ENCODE measurements at regions not wholly inside any gene's neighbourhood (a gene's known extent, or its start where the extent isn't known, plus 50 kb on each side); places are given as distances from the start of the nearest gene placed in this dataset.

- DNase-seq = no peak
These were observed 135.2 kb upstream of the GSE1 start for GRCh38 chr16:85477801-85478363.

DNA sequence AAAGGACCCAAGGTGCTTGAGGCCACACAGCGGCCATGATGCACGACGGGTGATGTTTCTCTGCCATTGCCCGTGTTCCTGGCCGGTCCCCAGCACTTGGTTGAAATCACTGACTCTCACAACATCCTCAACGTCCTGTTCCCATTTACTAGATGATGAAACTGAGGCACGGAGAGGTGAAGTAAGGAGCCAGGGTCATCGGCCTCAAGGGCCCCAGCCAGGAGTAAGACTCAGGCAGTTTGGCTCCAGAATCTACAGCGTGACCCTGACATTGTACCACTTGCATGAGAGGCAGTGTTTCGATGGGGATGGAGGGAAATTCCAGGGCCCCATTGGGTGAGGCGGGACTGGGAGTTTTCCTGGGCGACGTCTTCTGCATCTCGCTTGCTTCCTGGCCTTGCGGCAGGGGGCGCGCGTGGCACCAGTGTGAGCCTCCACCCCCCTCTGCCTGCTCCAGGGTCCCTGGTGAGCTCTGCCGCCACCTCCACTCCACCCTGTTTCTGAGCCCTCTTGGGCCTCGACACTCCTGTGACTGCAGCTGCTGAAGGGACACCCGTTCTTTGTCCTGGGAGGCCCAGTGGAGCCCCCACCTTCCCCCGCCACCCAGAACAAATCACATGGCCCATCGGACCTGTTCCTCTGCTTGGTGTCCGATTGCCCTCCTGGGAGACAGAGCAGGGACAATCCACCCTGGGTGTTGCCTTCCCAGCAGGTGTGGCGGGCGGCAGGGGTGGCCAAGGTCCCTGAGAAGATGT, 133.0 kb upstream of the GSE1 start:
- peak; percentile 33 for DNase-seq

DNA sequence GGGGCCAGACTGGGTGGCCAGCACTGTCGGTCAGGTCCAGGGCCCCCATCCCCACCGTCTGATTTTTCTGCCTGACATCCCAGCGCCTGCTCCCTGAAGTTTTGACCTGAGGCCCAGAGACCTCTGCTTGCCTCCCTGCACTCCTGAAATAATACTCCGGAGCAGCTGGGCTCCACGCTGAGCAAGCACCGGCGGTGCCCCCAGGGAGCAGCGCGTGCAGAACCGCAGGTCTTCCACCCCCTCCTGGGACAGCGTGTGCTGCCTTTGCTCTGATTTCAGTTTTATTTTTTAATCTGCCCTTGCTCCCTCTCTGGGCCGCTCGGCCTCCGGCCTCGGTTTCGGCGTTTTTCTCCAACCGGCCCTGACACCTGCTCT, 132.4 kb upstream of the GSE1 start:
- peak; percentile 35 for DNase-seq

GRCh38 chr16:85481206-85481605, 131.9 kb upstream of the GSE1 start:
- no peak for DNase-seq

DNA sequence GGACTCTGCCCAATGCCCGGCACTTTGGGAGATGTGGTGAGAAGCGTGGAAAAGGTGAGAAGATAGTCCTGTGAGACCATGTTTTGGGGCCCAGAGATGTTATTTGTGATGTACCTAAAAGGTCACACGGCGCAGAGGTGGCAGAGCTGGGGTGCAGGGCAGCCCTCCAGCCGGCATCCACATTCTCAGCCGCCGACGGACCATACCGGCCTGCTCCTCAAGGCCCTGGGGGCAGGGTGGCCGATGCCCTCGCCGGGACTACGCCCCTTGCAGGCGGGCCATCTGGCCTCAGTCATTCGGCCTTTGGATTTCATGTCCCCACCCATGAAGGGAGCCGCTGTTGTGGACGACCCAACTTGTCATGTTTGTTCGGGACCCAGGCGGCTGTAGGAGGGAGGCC, 131.4 kb upstream of the GSE1 start:
- no peak for DNase-seq

- no peak for DNase-seq
These were observed 129.7 kb upstream of the GSE1 start for GRCh38 chr16:85483424-85483823.

DNA sequence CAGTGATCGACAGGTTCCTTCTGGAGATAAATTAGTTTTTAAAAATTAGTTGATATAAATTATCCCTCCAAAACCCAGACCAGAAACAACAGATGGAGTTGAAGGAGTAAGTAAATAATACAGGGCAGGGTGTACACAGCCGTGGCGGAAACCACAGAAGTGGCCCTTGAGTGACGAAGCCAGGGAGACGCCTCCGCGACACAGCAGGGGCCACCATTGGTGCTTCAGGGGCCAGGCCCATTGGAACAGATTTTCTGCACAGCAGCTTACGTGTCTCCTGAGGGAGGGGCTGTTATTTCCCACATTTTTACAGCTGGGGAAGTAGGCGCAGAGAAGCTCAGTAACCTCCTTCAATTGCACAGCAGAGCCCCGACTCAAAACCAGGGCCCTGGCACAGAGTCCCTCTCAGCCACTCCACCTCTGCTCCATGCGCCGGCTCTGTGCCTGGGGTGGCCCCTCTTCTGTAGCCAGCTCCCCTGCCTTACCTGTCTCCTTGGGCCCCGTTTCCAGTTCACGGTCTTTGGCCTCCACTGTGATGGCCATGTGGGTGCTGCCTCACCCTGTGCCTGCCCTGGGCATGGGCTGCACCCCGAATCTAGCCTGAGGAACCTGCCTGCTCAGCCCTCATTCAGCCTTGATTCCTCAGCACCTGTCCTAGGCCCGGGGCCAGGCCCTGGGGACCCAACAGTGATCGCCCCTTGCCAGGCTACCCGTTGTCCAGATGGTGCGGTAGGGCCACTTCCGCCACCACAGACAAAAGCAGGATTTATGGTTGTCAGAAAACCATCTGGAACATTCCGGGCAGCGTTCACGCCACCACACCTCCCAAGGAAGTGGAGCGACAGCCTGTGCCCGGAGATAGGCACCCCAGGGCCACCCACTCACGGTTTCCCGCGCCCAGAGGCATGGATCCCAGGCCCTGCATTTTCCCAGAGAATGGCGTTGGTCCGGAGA, 128.5 kb upstream of the GSE1 start:
- DNase-seq = no peak

DNA sequence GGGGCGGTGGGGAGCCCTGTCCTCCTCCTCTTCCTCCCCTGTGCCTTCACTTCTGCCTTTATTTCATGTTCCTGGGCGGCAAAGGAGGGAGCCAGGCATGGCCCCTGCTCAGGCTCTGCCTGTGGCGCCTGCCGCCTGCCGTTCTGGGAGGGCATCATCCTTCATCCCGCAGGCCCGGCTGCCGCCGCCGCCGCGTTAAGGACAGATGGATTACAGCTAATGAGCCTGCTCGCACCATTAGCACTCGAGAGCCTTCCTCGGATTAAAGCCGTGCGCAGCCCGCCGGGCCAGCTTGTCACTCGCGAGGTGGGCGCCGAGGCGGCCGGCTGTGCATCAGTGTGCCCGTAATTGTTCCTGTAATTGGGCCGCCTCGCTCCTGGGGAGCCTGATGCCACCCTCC, 127.7 kb upstream of the GSE1 start:
- DNase-seq = no peak

GRCh38 chr16:85486256-85486915, 126.7 kb upstream of the GSE1 start:
- DNase-seq = no peak

DNA sequence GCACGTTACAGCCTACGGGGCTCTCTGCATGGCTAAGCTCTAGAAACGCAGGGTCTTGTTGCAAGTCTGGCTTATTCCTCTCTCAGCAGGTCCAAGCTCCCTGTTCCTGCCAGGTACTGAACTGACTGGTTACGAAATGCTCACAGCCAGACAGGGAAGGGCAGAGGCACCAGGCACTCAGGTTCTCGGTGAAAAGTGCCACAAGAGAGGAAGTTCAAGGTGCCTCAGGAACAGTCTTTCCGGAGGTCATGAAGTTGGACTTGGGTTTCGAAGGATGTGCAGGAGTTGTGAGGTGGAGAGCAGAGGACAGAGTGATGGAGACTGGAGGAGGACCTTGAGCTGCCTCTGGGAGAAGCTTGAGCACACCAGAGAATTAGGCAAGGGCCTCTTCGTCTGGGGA, 124.7 kb upstream of the GSE1 start:
- no peak for DNase-seq

DNA sequence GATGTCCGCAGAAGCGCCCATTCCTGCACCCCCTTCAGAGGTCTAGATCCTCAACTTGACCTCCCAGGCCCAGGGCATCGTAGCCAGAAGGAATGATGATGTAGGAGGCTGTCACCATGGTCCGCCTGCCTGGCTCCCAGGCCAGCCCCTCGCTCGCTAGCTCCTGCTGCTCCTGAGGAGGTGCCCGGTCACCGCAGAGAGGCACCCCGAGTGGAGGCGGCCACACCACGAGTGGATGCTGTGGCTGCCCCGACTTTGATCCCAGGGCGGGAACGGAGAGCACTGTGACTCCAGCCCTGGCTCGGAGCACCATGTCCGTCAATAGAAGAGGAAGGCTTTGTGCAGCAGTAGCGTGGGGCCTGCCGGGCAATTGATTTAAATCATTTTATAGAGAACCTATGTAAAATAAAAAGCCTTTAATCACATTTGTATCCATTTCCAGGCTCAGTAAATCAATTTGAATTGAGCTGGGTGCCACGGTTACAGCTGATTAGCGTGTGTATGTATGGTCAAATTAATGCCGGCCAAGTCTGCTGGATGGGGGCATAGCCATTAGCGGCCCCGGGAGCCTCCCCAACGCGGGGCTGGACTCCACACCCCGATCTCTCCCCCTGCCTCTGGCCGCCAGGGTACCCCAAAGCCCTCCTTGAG, 122.6 kb upstream of the GSE1 start:
- DNase-seq = no peak

DNA sequence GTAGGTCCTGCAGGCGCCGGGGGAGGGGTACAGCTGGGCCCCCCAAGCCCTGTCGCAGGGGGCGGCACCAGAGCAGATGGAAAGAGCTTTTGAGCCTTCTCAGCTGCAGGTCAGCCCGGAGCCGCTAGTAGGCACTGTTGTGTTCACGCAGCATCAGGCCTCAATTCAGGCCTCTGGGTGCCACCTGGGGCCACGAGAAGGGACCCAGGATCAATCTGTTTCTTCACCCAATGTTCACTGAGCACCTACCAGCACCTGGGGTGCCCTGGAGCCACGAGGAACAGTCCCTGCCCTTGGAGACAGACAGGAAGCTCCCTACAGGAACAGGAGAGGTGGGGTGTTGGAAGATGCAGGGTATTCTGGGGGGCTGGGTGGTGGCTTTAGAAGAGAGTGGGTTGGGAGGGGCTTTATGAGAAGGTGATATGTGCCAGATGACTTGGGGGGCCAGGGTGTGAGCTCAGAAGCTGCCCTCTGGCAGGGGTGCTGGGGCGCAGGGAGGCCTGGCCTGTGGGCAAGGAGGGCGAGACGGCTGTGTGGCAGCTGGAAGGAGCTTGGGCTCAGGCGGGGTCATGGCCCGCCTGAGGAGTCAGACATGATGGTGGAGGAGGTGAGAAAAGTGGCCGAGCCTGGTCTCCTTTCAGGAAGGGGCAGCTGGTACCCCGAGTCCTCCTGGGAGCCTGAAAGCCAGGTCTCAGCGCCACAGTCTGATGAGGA, 121.9 kb upstream of the GSE1 start:
- no peak for DNase-seq

- no peak for DNase-seq
These were observed 121.3 kb upstream of the GSE1 start for GRCh38 chr16:85491798-85492294.

DNA sequence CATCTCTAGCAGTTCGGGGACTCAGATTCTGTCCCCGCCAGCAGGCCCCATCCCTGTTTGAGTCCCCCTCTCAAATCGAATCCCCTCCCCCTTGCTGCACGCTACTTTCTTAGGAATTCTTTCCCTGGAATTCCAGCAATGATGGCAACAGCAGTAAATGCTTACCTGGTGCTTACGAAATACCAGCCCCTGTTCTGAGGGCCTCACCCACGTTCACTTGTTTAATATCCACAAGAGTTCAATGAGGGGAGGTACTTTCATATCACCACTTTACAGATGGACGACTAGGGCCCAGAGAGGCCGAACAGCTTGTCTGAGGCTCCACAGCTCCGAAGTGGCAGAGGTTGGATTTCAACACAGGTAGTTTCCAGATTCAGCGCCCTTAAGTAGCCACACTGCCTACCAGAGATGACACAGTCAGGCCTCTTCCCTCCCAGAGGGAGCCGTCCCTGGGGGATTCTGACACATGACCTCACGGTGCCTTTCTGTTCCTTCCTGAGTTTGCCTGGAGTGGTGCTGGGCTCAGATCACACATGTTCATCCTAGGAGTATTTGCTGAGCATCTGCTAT, 120.7 kb upstream of the GSE1 start:
- DNase-seq = no peak

- no peak for DNase-seq
These were observed 118.8 kb upstream of the GSE1 start for GRCh38 chr16:85494315-85494714.

DNA sequence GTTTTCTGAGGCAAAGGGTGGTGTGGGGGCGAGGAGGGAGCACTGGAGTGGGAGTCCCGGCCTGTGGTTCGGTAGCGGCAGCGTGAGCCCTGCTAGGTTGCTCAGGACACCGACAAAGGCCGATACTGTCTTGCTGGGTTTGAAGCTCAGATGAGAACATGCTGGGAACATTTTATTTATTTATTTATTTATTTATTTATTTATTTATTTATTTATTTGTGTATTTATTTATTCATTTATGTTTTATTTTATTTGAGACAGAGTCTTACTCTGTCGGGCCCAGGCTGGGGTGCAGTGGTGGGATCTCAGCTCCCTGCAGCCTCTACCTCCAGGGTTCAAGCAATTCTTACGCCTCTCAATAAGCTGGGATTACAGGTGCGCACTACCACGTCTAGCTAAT, 117.9 kb upstream of the GSE1 start:
- no peak for DNase-seq

DNA sequence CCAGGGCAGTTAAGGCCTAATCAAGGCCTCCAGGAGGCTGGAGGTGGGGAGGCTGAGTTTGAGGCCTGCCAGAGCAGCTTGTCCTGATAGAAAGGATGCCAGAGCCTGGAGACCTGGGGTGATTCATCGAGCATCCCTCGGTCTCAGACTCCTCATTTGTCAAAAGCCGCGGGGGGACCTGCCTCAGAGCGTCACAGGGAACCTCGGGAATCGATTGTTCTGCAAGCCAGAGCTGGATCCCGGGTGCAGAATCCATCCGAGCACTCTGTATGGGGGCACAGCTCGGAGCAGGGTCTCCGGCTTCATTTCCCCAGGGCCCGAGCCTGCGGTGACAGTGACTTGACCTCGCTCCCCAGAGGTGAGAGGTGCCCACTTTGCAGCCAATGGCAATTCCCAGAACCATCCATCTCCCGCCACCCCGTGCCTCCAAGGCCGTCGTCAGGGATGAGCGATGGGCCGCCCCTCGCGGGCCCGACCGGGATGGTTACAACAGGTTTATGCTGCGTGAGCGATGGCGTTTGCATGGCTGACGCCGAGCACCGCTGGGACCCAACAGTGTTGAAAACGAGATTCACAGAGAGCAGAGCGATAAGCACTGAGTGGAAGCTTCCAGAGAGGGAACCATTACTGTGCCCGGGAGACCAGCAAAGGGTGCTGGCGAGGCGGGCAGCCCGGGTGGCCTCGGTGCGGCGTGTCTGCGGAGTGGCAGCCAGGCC, 117.1 kb upstream of the GSE1 start:
- no peak for DNase-seq

DNA sequence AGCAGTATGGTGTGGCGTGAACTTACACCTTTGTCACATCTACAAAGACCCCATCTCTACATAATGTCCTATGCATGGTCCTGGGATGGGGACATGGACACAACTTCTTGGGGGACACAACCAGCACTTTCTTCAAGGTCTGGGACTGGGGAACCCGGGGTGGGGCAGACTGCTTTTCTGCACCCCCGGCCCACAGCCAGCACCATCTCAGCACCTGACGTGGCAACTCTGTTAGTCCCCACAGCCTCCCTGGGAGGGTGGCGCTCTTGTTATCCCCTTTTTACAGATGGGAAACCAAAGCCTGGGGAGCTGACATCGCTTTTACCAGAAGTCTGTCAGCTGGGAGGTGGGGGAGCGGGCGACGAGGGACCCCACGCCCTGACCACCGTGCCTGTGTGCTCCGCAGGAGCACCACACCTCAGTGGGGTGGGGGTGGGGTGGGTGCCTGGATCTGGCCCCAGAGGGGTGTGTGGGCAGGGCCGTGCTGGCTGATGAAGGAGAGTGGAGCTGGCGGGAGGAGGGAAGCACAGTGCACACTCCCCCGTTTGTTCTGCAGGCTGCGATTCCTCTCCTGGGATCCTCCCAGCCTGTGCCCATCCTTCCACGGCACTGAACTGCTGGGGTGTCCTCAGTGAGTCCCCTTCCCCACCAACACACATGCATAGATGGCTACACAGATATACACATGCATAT, 115.4 kb upstream of the GSE1 start:
- DNase-seq = no peak

- no peak for DNase-seq
These were observed 114.5 kb upstream of the GSE1 start for GRCh38 chr16:85498607-85499006.

- DNase-seq = no peak
These were observed 112.9 kb upstream of the GSE1 start for GRCh38 chr16:85500220-85500619.

All from fibroblast of skin of scalp (primary cell).